Nucleus accumbens (tissue), 56 donors: ENCODE measurements at regions not wholly inside any gene's neighbourhood (a gene's known extent, or its start where the extent isn't known, plus 50 kb on each side); places are given as distances from the start of the nearest gene placed in this dataset.
"Not testable (repeated sequence)": the region's sequence is repeated elsewhere in the genome, so short reads cannot be mapped to it uniquely, and the experiment has no call there.

Experiments used
- DNase-seq, 56 donors: peaks; one replicate each; lab custom pipeline; 2025; lab: John Stamatoyannopoulos, UW

- DNase-seq: no peak
Observed at GRCh38 chr5:174528821-174529544, 195.4 kb upstream of the MSX2 start.

- no peak for DNase-seq
Observed at GRCh38 chr5:174529925-174530681, 194.3 kb upstream of the MSX2 start.

DNA sequence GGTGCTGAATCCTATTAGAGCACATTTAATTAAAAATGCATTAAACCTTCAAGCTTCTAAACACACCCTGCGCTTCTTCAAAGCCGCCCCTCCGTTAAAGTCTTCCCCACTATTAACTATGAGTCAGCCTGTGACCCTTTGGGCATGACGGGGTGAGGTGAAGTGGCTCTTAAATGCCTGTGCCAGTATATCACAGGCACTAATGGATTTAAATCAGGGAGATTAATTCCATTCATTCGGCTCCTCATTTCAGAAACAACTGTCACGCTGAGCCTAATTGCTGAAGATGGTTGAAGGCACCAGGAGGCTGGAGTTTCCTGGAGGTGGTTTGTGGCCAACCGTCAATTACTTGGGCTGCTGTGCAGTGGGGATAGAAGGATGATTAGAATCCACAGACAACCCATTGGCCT is 192.6 kb upstream of the MSX2 start:
- DNase-seq: no peak

DNA sequence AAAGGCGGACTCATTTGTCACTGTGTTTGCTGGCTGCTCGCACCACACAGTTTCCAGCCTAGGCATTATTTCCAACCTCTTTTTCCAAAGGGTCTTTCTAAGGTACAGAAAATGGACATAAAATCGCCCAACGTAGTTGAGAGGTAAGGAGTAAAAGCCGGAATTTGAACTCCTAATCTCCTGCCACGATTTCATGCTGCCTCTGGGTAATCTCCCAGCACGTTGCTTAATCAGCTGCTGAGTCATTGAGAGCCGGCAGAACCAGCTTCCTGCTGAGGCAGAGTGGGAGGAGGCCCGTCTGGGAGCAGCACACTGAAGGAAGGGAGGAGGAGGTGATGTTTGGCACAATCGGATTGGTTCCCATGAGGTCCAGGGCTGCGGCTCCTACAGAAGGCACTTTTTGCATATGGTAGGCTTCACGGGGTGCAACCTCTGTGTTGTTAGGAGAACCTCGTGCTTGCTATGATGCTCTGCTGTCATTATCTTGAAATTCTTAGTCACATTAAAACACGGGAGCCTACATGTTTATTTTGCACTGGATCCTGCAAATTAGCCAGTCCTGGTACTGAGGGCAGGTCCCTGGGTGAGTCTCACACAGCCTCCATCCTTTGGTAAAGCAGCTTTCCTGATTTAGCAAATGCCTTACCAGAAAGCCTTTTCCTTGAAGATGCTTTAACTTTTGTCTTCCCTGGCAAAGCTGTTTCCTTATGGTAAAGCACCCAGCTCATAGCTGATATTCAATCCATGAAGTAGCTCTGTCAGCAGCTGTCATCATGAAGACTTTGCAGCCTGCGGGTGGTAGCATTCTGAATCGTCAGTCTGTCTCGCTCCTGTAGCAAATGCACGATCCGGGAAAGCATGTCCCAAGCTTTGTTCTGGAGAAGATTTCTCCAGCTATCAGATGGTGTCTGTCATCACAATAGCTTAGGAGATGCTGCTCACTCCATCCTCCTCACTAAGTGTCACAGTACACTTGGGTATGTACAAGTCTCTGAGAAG is 191.6 kb upstream of the MSX2 start:
- peak in 45 of 56 donors; percentile 4 to 86 (median 49) for DNase-seq

DNA sequence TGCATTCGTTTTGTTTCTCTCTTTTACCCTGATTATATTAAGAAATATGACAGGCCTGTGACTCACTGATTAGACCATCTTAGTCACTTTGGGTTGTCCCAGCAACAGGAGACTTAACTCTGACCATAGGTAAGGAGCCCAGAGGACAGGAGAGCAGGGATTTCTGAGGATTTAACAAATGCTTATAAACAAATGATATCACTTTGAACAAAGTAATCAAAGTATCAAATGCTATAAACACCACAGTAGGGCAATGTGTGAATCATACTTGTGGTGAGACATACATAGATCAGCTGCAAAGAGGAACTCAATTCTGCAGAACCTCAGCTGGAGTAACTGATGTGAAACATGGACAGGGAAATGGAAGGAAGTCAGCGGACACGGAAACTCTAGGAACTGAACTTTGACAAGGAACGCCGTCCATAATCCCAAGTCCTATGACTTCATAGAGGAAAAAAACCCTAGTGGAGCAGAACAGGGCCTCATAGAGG is 190.6 kb upstream of the MSX2 start:
- DNase-seq: no peak

DNA sequence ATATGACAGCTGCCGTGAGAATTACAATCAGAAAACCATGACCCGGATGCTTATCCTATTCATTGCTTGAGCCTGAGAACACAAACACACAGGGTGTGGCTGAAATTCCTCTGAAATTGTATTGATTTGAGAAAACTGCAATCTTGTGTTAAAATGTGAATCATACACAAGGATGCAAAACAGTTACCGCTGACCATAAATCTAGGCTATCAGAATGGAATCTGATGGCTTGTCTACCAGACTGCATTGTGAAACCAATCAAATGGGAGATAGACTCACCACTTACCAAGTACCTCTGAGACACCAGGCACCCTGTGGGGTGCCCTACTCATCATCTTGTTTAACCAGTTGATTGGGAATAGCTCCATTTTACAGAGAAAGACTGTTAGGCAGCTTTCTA is 188.7 kb upstream of the MSX2 start:
- no peak for DNase-seq

GRCh38 chr5:174539823-174540222 is 184.6 kb upstream of the MSX2 start:
- DNase-seq: not testable (repeated sequence)

GRCh38 chr5:174542037-174542436 is 182.3 kb upstream of the MSX2 start:
- DNase-seq: no peak

- DNase-seq: no peak
Observed at GRCh38 chr5:174542471-174542870, 181.9 kb upstream of the MSX2 start.

GRCh38 chr5:174545926-174546325 is 178.5 kb upstream of the MSX2 start:
- DNase-seq: no peak

GRCh38 chr5:174547814-174548213 is 176.6 kb upstream of the MSX2 start:
- DNase-seq: no peak

GRCh38 chr5:174549254-174549653 is 175.1 kb upstream of the MSX2 start:
- DNase-seq: peak in 1 of 56 donors; percentile 13

- DNase-seq: no peak
Observed at GRCh38 chr5:174550026-174550425, 174.4 kb upstream of the MSX2 start.

- DNase-seq: no peak
Observed at GRCh38 chr5:174552428-174552827, 172.0 kb upstream of the MSX2 start.

- DNase-seq: peak in 5 of 56 donors; percentile 3 to 41 (median 8)
Observed at GRCh38 chr5:174553556-174553955, 170.8 kb upstream of the MSX2 start.

- DNase-seq: no peak
Observed at GRCh38 chr5:174555726-174556125, 168.7 kb upstream of the MSX2 start.

DNA sequence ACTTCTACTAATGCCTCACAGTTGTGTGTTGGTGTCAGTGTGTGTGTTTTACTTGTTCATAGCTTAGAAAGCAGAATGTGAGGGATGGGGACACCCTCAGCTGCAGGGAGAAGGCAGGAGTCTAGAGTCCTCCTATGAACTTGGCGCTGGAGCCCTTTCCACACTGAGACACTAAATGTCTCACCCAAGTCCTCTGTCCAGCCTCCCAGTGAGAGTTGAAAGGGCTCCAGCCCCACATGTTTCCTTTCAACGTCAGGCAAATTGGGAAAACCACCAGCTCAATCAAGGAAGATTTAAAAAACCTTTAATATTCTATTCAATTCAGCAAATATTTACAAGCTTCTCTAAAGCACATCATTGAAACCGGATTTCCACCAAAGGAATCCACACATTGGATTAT is 167.6 kb upstream of the MSX2 start:
- DNase-seq: no peak

- DNase-seq: no peak
Observed at GRCh38 chr5:174558190-174558589, 166.2 kb upstream of the MSX2 start.

- DNase-seq: no peak
Observed at GRCh38 chr5:174559141-174559540, 165.2 kb upstream of the MSX2 start.

DNA sequence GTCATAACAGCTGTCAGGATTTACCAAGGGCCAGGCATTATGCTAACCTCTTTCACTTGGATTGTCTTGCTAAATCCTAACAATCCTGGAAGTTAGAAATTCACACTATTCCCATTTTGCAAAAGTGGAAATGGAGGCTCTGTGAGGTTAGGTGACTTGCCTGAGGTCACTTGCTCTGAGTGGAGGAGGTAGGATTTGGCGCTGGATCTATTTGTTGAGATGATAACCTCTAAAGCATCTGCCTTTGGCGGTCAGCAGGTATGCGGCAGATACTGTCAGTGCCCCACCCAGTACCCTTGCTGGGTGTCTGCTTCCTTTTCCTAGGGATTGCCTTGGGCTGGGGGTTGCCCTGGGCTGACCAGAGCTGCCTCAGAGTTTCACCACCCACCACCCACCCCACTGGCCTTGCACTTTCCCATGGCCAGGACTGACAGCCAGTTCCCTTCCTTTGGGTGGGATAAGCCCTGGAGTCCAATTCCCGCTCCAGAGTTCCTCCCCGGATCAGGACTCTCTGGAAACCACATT is 164.8 kb upstream of the MSX2 start:
- DNase-seq: no peak
